ENCODE measurements at regions not wholly inside any gene's neighbourhood (a gene's known extent, or its start where the extent isn't known, plus 50 kb on each side); places are given as distances from the start of the nearest gene placed in this dataset.
A peak's percentile ranks its signal among the peaks of the same experiment; 100 is the strongest.
"Not testable (repeated sequence)": the region's sequence is repeated elsewhere in the genome, so short reads cannot be mapped to it uniquely, and the experiment has no call there.

DNA sequence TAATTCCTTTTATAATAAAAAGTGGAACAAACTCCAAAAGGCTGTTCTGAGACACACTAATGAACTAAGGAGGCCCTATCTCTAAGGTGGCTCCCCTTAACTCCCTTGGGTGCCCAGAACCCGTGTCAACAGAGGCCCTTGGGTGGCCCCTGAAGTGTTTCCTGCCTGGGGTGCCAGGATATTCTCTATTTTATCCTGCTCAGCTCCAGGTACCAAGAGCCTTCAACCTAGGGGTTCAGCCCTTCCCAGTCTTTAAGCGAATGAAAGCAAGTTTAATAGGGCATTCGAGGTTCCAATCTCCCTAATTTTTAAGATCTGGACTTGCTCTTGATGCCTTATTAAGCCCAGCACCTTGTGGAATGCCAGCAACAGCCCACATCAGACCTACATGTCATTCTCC lies 64.4 kb upstream of the MYO3A start:
- DNase-seq: no peak

DNA sequence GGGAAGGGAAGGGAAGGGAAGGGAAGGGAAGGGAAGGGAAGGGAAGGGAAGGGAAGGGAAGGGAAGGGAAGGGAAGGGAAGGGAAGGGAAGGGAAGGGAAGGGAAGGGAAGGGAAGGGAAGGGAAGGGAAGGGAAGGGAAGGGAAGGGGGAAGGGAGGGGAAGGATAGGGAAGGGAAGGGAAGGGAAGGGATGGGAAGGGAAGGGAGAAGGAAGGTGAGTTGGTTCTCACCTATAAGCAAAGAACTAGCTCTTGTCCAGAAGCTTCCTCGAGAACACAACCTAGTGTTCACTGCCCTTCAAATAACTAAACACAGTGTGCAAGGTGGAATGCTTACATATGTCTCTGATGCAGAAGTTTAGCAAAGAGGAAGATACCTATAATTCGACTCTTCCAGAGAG lies 59.6 kb upstream of the MYO3A start:
- not testable (repeated sequence) for DNase-seq

DNA sequence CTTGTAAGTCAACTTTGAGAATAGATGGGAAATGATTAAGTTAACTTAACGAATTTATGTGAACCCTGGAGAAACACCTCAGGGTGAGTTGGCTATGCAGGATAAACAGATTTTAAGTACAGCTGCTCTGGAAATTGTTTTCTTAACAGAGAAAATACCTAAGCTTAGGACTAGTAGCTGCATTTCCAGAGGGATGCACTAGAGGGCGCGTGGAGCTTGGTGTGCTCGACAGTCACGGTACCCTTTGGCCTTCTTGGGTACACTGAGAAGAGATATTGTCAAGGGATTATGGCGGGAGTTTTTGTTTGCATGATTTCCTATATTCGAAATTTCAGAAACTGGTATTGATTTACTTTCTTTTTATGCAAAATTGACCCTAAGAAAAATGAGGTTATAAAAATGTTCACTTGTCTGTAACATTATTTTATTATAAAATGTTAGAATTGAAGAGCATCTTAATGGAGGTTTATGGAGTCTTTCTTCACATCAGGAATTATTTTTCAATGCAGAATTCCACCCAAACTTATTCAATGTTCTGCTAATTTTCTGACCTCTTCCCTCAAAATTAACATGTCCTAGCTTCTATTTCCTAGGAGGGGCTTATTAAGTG lies 58.4 kb upstream of the MYO3A start:
- peak; percentile 49 for DNase-seq

DNA sequence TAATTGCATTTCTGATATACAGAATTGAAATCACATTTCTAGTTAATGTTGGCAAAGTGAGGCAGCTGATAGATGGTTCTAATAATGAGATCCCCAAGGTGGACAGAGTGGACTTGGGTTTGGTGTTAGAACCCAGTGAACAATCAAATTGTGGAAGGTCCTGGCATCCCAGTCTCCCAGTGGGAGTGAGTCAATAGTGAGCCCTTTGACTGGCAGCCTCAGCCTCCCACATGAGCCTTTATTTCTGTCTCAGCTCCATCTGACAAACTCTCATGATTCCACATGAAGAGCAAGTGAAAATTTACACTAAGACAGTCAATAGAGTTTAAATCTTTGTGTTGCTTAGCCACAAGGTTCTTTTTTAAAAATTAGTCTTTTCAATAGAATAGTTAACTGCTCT lies 56.7 kb upstream of the MYO3A start:
- no peak for DNase-seq
